SK-N-SH treated with all-trans-retinoic acid at 6 μM for 48 hours (cell line): ENCODE measurements at regions not wholly inside any gene's neighbourhood (a gene's known extent, or its start where the extent isn't known, plus 50 kb on each side); places are given as distances from the start of the nearest gene placed in this dataset.

Source experiments
- ARNTL ChIP-seq: fragments of 450-650 bp; formaldehyde crosslinking; IDR thresholded peaks from 2 replicates; pipeline ENCODE4 v1.5.0; 2020; ENCODE audit warnings: low read depth, mild to moderate bottlenecking, moderate library complexity, borderline replicate concordance
- ISL1 ChIP-seq: fragments of 250-450 bp; sonication (Bioruptor Pico); IDR thresholded peaks from 2 replicates; pipeline ENCODE4 v2.1.2; 2022; ENCODE audit warnings: mild to moderate bottlenecking, moderate library complexity
- RARB ChIP-seq: fragments of 250-450 bp; sonication (Bioruptor Pico); IDR thresholded peaks from 2 replicates; pipeline ENCODE4 v1.8.0; 2021; ENCODE audit warnings: mild to moderate bottlenecking, moderate library complexity
- TOX ChIP-seq: fragments of 250-450 bp; sonication (Bioruptor Pico); IDR thresholded peaks from 2 replicates; pipeline ENCODE4 v1.8.0; 2021; ENCODE audit warnings: mild to moderate bottlenecking, moderate library complexity, borderline replicate concordance
- ZC3H10 ChIP-seq: fragments of 250-450 bp; sonication (Bioruptor Pico); IDR thresholded peaks from 2 replicates; pipeline ENCODE4 v1.5.1; 2021; ENCODE audit warnings: mild to moderate bottlenecking, moderate library complexity
- ZFP30 ChIP-seq: fragments of 450-650 bp; formaldehyde crosslinking; IDR thresholded peaks from 2 replicates; pipeline ENCODE4 v1.5.0; 2022; ENCODE audit warnings: mild to moderate bottlenecking, moderate library complexity
- ZNF70 ChIP-seq: fragments of 450-650 bp; formaldehyde crosslinking; IDR thresholded peaks from 2 replicates; pipeline ENCODE4 v1.5.0; 2020; ENCODE audit warnings: mild to moderate bottlenecking, moderate library complexity
- ZNF8 ChIP-seq: fragments of 450-650 bp; formaldehyde crosslinking; IDR thresholded peaks from 2 replicates; pipeline ENCODE4 v1.5.0; 2020; ENCODE audit warnings: mild to moderate bottlenecking, moderate library complexity
- TF ChIP-seq, protein P1 (sequence below): fragments of 250-450 bp; sonication (Bioruptor Pico); IDR thresholded peaks from 2 replicates; pipeline ENCODE4 v1.5.1; 2020; ENCODE audit warnings: low read depth, mild to moderate bottlenecking, moderate library complexity
- TF ChIP-seq, protein P2 (sequence below): fragments of 250-450 bp; sonication (Bioruptor Pico); IDR thresholded peaks from 2 replicates; pipeline ENCODE4 v1.5.1; 2021; ENCODE audit warnings: mild to moderate bottlenecking, moderate library complexity
- TF ChIP-seq, protein P3 (sequence below): fragments of 250-450 bp; sonication (Bioruptor Pico); IDR thresholded peaks from 2 replicates; pipeline ENCODE4 v1.8.0; 2021; ENCODE audit warnings: low read depth, mild to moderate bottlenecking, moderate library complexity, borderline replicate concordance

DNA sequence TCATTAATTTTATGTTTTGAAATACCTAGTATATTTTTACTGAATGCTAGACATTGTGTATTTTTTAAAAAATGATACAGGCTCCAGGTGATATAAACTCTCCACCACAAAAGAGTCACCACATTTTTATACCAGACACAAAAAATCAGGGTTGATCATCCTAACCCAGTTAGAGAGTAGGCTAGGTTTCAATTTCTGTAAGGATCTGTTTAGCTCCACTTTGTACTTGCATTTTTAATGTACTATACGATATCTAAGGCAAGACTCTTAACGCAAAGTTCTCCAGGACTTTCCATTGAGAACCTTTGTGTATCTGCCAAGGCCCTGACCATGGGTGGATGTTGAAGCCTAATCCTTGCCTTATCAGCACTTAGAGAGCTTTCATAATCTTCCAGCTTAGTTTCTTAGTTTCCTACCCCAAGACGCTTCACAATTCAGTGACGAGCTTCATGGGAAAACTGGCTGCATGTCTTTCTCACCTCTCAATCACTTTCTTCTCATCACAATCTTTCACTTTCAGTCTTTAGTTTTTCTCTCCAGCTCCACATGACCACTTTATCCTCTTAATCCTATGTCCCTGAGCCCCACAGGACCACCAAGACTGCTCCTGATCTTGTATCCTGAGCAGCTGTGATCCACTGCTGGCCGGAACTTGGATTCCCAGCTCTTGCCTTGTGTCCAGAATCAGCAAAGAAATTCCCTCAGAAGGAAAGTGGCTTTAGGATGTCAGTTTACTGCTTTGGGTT is 635.8 kb downstream of the RNF144A start:
- no peak for TF ChIP-seq ISL1 (CRISPR knock-in tag)
- TF ChIP-seq RARB: no peak
- TF ChIP-seq, protein P1, sequence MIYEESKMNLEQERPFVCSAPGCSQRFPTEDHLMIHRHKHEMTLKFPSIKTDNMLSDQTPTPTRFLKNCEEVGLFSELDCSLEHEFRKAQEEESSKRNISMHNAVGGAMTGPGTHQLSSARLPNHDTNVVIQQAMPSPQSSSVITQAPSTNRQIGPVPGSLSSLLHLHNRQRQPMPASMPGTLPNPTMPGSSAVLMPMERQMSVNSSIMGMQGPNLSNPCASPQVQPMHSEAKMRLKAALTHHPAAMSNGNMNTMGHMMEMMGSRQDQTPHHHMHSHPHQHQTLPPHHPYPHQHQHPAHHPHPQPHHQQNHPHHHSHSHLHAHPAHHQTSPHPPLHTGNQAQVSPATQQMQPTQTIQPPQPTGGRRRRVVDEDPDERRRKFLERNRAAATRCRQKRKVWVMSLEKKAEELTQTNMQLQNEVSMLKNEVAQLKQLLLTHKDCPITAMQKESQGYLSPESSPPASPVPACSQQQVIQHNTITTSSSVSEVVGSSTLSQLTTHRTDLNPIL: no peak
- no peak for TF ChIP-seq ZFP30 (CRISPR knock-in tag)
- TF ChIP-seq ZNF70 (CRISPR knock-in tag): no peak
- TF ChIP-seq, protein P2, sequence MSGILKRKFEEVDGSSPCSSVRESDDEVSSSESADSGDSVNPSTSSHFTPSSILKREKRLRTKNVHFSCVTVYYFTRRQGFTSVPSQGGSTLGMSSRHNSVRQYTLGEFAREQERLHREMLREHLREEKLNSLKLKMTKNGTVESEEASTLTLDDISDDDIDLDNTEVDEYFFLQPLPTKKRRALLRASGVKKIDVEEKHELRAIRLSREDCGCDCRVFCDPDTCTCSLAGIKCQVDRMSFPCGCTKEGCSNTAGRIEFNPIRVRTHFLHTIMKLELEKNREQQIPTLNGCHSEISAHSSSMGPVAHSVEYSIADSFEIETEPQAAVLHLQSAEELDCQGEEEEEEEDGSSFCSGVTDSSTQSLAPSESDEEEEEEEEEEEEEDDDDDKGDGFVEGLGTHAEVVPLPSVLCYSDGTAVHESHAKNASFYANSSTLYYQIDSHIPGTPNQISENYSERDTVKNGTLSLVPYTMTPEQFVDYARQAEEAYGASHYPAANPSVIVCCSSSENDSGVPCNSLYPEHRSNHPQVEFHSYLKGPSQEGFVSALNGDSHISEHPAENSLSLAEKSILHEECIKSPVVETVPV (CRISPR knock-in tag): no peak
- TF ChIP-seq, protein P3, sequence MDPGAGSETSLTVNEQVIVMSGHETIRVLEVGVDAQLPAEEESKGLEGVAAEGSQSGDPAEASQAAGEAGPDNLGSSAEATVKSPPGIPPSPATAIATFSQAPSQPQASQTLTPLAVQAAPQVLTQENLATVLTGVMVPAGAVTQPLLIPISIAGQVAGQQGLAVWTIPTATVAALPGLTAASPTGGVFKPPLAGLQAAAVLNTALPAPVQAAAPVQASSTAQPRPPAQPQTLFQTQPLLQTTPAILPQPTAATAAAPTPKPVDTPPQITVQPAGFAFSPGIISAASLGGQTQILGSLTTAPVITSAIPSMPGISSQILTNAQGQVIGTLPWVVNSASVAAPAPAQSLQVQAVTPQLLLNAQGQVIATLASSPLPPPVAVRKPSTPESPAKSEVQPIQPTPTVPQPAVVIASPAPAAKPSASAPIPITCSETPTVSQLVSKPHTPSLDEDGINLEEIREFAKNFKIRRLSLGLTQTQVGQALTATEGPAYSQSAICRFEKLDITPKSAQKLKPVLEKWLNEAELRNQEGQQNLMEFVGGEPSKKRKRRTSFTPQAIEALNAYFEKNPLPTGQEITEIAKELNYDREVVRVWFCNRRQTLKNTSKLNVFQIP (CRISPR knock-in tag): no peak
- no peak for TF ChIP-seq TOX (CRISPR knock-in tag)
- TF ChIP-seq ARNTL (CRISPR knock-in tag): no peak
- TF ChIP-seq ZC3H10 (CRISPR knock-in tag): no peak
- TF ChIP-seq ZNF8 (CRISPR knock-in tag): no peak
